IPS DF 6.9 (cell line): ENCODE measurements at regions not wholly inside any gene's neighbourhood (a gene's known extent, or its start where the extent isn't known, plus 50 kb on each side); places are given as distances from the start of the nearest gene placed in this dataset.
"Not testable (repeated sequence)": the region's sequence is repeated elsewhere in the genome, so short reads cannot be mapped to it uniquely, and the experiment has no call there.

Experiments used
- DNase-seq: peaks from one replicate; pipeline ENCODE4 v3.0.0-alpha.2; 2013; ENCODE audit warnings: low read depth, low spot score
- H3K27ac ChIP-seq: one replicate; pipeline ENCODE4 v1.5.1; 2013; ENCODE audit warnings: low read length, control low read depth
- H3K27me3 ChIP-seq: 2 replicates; pipeline ENCODE4 v1.6.1; 2013; ENCODE audit warnings: mild to moderate bottlenecking, low read length; ENCODE audit not compliant: control insufficient read depth, insufficient read depth
- H3K36me3 ChIP-seq: 2 replicates; pipeline ENCODE4 v1.6.1; 2013; ENCODE audit warnings: low read length; ENCODE audit not compliant: control insufficient read depth, insufficient read depth
- H3K4me1 ChIP-seq: 2 replicates; pipeline ENCODE4 v1.6.1; 2013; ENCODE audit warnings: low read length; ENCODE audit not compliant: control insufficient read depth, insufficient read depth
- H3K4me3 ChIP-seq: 2 replicates; pipeline ENCODE4 v1.5.1; 2013; ENCODE audit warnings: mild to moderate bottlenecking, low read length
- H3K9me3 ChIP-seq: 2 replicates; pipeline ENCODE4 v1.6.1; 2013; ENCODE audit warnings: low read length, inconsistent platforms; ENCODE audit not compliant: control insufficient read depth, insufficient read depth
- WGBS: extraction: QIAGEN DNeasy Blood & Tissue Kit; methylation state at CpG from one replicate; pipeline ENCODE4 v1.1.7; 2013; ENCODE audit warnings: mixed read lengths, missing lambda C conversion rate; ENCODE audit not compliant: insufficient read length, insufficient coverage; 5-methylcytosine and 5-hydroxymethylcytosine counted together

DNA sequence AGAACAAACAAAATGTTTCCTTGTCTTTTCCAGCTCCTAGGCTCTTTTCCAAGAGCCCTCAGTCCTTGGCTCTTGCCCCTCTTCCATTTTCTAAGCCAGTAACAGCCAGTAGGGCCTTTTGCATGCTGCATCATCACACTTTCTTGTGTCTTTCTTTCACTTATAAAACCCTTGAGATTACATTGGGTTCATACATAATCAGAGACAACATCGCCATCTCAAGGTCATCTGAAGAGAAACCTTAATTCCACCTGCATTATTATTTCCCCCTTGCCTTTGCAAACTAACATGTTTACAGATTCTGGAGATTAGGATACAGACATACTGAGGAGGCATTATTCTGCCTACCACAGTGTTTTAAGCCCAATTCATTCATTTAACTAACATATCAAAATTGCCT, 697.3 kb downstream of the TRIB2 start:
- WGBS = no CpG with 5 or more reads among the region's 1 CpG
- Histone ChIP-seq H3K9me3 (no peaks in the 10 kb centered on the region), H3K4me3 (no peak overlapping the region), H3K4me1 (no peaks in the 10 kb centered on the region), H3K36me3 (no peaks in the 10 kb centered on the region), H3K27ac (no peak overlapping the region), H3K27me3 (no peaks in the 10 kb centered on the region)
- DNase-seq = no peak

DNA sequence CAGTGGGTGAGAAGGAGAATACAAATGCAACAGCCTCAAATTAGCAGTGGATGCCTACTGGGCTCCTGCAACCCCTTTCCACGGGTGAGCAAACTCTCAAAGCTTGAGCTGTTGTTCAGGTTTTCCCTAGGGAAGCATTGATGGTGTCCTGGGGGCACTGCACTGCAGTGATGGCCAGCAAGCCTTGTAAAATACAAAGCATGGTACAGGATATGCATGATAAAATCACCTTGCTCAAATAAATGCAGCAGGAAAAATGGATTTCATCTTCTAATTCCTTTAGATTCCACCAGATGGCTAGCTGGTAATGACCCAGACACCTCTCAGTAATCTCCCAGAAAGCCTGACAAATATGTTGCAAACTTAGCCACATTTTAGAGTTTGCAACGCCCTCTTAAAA, 698.2 kb downstream of the TRIB2 start:
- H3K9me3 ChIP-seq = no peaks in the 10 kb centered on the region
- H3K27me3 ChIP-seq = no peaks in the 10 kb centered on the region
- no peaks in the 10 kb centered on the region for H3K4me1 ChIP-seq
- no CpG with 5 or more reads among the region's 2 CpGs for WGBS
- no peak overlapping the region for H3K27ac ChIP-seq
- DNase-seq = no peak
- H3K4me3 ChIP-seq = no peak overlapping the region
- no peaks in the 10 kb centered on the region for H3K36me3 ChIP-seq

DNA sequence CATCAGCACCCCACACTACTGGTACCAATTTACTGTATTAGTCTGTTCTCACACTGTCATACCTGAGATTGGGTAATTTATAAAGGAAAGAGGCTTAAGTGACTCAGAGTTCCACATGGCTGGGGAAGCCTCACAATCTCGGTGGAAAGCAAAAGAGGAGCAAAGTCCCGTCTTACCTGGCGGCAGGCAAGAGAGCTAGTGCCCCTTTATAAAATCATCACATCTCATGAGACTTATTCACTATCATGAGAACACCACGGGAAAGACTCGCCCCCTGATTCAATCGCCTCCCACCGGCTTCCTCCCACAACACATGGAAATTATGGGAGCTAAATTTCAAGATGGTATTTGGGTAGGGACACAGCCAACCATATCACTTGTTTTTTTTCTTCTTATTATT, 717.2 kb downstream of the TRIB2 start:
- no peaks in the 10 kb centered on the region for H3K4me1 ChIP-seq
- H3K4me3 ChIP-seq = no peak overlapping the region
- no peaks in the 10 kb centered on the region for H3K27me3 ChIP-seq
- no CpG with 5 or more reads among the region's 7 CpGs for WGBS
- no peaks in the 10 kb centered on the region for H3K9me3 ChIP-seq
- H3K27ac ChIP-seq = no peak overlapping the region
- no peak for DNase-seq
- no peaks in the 10 kb centered on the region for H3K36me3 ChIP-seq

DNA sequence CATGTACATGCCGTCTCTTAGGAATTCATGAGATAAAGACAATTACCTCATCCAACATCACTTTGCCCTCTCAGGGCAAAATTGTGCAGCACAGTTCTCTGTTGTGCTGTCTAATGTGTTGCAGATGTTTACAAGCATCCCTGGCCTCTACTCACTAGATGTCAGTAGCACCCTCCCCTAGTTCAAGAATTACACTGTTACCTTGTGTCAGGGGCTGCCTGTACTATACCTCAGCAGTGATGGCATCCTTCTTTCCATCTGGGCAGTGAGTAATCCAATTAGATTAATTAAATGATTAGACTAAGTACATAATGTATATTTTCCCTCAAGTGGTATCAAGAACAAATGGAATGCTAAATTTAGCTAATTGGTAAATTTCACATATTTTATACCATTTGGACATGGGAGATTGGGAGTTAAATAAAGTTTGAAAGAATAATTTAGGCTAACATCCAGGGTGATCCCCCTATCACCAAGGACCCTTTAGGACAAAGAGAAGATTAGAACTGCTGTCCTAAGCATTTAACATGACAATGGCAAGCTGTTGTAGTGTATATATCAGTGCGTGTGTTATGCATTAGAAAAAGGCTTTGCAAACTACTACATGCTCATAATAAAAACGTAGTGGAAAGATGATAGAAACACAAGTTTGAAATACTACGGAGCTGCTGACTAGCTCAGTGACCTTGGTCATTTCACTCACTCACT, 727.0 kb downstream of the TRIB2 start:
- not testable (repeated sequence) for H3K36me3 ChIP-seq, DNase-seq, H3K27me3 ChIP-seq, H3K27ac ChIP-seq, H3K4me1 ChIP-seq, H3K4me3 ChIP-seq, H3K9me3 ChIP-seq
- no CpG with 5 or more reads among the region's 4 CpGs for WGBS

DNA sequence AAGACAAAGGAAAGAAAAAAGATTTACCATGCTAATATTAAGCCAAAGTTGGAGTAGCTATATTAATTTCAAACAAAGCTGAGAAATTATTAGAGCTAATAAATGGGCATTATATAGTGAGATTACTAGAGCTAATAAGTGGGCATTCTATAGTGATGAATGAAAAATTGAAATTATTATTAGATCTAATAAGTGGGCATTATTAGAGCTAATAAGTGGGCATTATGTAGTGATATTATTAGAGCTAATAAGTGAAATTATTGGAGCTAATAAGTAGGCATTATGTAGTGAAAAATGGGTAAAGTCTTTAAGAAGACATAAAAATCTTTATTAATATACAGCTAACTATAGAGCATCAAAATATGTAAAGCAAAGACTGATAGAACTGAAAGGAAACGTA, 745.7 kb downstream of the TRIB2 start:
- H3K4me1 ChIP-seq = no peaks in the 10 kb centered on the region
- H3K36me3 ChIP-seq = no peaks in the 10 kb centered on the region
- H3K27me3 ChIP-seq = no peaks in the 10 kb centered on the region

DNA sequence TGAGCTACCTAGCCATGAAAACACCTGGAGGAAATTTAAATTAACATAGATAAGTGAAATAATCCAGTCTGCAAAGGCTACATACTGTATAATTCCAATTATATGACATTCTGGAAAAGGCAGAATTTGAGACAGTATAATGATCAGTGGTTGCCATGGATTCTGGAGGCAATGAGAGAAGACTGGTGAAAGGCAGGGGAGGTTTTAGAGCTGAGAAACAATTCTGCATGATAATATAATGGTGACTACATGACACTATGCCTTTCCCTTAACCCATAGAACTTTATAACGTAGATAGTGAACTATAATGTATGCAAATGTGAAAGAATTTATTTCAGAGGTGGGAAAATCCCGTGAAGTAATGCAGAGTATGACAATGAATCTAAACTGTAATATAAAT, 749.3 kb downstream of the TRIB2 start:
- no peak for DNase-seq
- H3K4me1 ChIP-seq = no peaks in the 10 kb centered on the region
- H3K36me3 ChIP-seq = no peaks in the 10 kb centered on the region
- no CpG with 5 or more reads among the region's 2 CpGs for WGBS
- no peaks in the 10 kb centered on the region for H3K9me3 ChIP-seq
- no peaks in the 10 kb centered on the region for H3K27me3 ChIP-seq
- no peak overlapping the region for H3K27ac ChIP-seq
- no peak overlapping the region for H3K4me3 ChIP-seq

More for the DNA sequence above, 745.7 kb downstream of the TRIB2 start:
- no CpG with 5 or more reads among the region's 1 CpG for WGBS
- no peak overlapping the region for H3K4me3 ChIP-seq
- H3K27ac ChIP-seq = no peak overlapping the region
- H3K9me3 ChIP-seq = no peaks in the 10 kb centered on the region
- no peak for DNase-seq

DNA sequence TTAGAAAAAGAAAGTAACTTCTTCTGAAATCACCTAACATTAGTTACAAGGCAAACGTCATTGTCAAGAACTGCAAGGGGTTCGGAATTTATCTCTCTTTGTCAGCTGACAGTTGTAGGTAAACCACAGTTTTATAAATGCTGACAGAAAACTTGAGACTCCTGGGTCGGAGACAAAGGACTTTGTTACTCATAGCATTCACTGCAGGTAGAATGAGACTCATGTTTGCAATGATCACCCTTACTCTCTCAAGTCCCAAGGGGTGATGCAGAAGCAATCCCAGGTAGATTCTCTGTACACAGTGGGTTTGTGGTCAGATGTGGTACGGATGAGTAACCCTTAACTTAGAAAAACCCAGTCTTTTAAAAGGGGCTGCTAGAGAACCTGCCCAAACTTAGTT, 757.8 kb downstream of the TRIB2 start:
- no CpG with 5 or more reads among the region's 4 CpGs for WGBS

DNA sequence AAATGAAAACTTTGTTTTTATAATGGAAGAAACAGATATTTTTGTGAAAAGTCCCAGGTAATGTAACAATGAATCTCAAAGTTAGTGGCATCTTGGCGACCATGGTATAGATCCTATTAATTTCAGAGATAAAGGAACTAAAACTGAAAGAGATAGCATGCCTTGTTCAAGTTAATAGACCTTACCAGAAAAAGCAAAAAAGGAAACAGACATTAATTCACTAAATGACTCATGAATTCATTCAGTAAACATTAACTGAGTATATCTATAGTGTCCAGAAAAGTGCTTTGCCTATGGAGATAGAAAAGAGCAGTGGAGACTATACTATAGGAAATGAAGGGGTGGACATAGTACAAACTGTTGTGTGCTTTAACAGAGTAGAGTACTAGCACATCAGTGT, 763.3 kb downstream of the TRIB2 start:
- Histone ChIP-seq H3K27ac (no peak overlapping the region), H3K4me3 (no peak overlapping the region), H3K36me3 (no peaks in the 10 kb centered on the region), H3K27me3 (no peaks in the 10 kb centered on the region), H3K9me3 (no peaks in the 10 kb centered on the region), H3K4me1 (peaks cover 4% of the 10 kb centered on the region; the same call in 1 of the 2 replicates)
- DNase-seq = no peak
- WGBS = no CpG with 5 or more reads among the region's 1 CpG

More for the DNA sequence above, 757.8 kb downstream of the TRIB2 start:
- peaks cover 4% of the 10 kb centered on the region; the same call in 1 of the 2 replicates for H3K4me1 ChIP-seq
- no peaks in the 10 kb centered on the region for H3K9me3 ChIP-seq
- H3K36me3 ChIP-seq = no peaks in the 10 kb centered on the region
- no peaks in the 10 kb centered on the region for H3K27me3 ChIP-seq
- no peak overlapping the region for H3K4me3 ChIP-seq
- H3K27ac ChIP-seq = no peak overlapping the region
- no peak for DNase-seq

DNA sequence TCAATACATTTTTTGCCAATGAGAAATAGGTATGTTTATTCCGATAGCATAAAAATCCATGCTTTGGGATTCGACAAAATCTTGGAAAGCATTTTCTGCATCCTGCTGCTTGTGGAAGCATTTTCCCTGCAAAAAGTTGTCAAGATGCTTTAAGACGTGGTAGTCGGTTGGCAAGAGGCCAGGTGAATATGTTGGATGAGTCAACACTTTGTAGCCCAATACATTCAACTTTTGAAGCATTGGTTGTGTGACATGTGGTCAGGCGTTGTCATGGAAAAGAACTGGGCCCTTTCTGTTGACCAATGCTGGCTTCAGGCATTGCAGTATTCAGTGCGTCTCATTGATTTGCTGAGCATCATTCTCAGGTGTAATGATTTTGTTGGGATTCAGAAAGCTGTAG, 764.5 kb downstream of the TRIB2 start:
- no CpG with 5 or more reads among the region's 6 CpGs for WGBS
- H3K4me3 ChIP-seq = no peak overlapping the region
- H3K27ac ChIP-seq = no peak overlapping the region
- H3K4me1 ChIP-seq = peaks cover 4% of the 10 kb centered on the region; the same call in 1 of the 2 replicates
- no peaks in the 10 kb centered on the region for H3K27me3 ChIP-seq
- no peaks in the 10 kb centered on the region for H3K9me3 ChIP-seq
- H3K36me3 ChIP-seq = no peaks in the 10 kb centered on the region
- DNase-seq = no peak

DNA sequence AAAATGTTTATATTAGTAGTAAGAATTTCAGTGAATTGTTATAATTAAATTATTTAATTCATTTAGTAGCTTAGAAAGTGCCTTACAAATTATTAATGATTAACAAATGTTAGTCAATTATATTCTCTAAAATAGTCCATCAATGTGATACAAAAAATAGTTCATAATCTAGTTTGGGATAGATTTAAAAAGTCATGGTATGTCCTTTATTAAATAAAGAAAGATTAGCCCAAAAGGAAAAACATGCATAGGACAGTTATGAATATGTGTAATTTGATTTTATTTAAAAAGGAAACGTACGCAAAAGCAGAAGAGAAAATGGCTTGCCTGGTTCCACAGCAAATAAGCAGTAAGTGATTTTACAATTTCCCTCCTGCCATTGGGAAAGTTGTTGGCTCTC, 768.5 kb downstream of the TRIB2 start:
- H3K9me3 ChIP-seq = no peaks in the 10 kb centered on the region
- no peaks in the 10 kb centered on the region for H3K4me1 ChIP-seq
- DNase-seq = no peak
- no peaks in the 10 kb centered on the region for H3K36me3 ChIP-seq
- no peaks in the 10 kb centered on the region for H3K27me3 ChIP-seq
- no CpG with 5 or more reads among the region's 2 CpGs for WGBS
- H3K4me3 ChIP-seq = no peak overlapping the region
- no peak overlapping the region for H3K27ac ChIP-seq

DNA sequence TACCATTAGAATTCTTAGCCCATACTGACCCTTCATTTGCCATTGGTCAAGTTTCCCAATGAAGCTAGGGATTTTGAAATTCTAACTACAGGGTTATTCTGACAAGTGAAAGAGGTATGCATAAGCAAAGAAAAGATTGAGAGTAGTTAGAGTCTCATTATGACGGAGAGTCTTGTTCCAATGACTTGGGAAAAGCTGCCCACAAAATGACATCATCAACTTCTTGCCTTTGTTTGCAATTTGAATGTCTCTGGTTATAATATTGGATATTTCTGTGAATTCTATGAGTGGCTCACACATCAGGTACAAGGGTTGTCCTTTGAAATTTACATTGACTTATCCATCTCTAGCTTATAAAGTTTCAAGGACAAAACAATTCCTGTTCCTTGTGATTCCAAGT, 772.2 kb downstream of the TRIB2 start:
- no peak for DNase-seq
- Histone ChIP-seq H3K27ac (no peak overlapping the region), H3K9me3 (no peaks in the 10 kb centered on the region), H3K4me1 (no peaks in the 10 kb centered on the region), H3K36me3 (no peaks in the 10 kb centered on the region), H3K27me3 (no peaks in the 10 kb centered on the region), H3K4me3 (no peak overlapping the region)
- no CpG with 5 or more reads among the region's 1 CpG for WGBS
